GM23338 (cell line): ENCODE measurements at regions not wholly inside any gene's neighbourhood (a gene's known extent, or its start where the extent isn't known, plus 50 kb on each side); places are given as distances from the start of the nearest gene placed in this dataset.

Experiments used
- ATAC-seq: fragments of 200-7000 bp; cut with Tn5 transposase; 3 replicates; pipeline ENCODE4 v1.9.1; 2020
- DNase-seq: peaks from one replicate; pipeline ENCODE4 v3.0.0-alpha.2; 2015; ENCODE audit warnings: low spot score
- H2AFZ ChIP-seq: fragments of 200-600 bp; sonication (generic); 2 replicates; pipeline ENCODE4 v1.8.0; 2016; ENCODE audit warnings: antibody characterized with exemption, mild to moderate bottlenecking, moderate library complexity
- H3F3A ChIP-seq: fragments of 200-600 bp; sonication (generic); replicated peaks from 2 replicates; pipeline ENCODE4 v1.8.0; 2017; ENCODE audit warnings: antibody characterized with exemption, mixed run types, low read depth
- H3K27ac ChIP-seq: fragments of 200-600 bp; sonication (generic); 2 replicates; pipeline ENCODE4 v1.6.1; 2016; ENCODE audit warnings: low read depth
- H3K27me3 ChIP-seq: fragments of 200-600 bp; sonication (generic); 2 replicates; pipeline ENCODE4 v1.8.0; 2016; ENCODE audit warnings: mild to moderate bottlenecking, mixed run types, moderate library complexity; ENCODE audit not compliant: insufficient read depth
- H3K36me3 ChIP-seq: fragments of 200-600 bp; sonication (generic); 2 replicates; pipeline ENCODE4 v1.8.0; 2016; ENCODE audit warnings: mild to moderate bottlenecking; ENCODE audit not compliant: insufficient read depth
- H3K4me1 ChIP-seq: fragments of 200-600 bp; sonication (generic); 2 replicates; pipeline ENCODE4 v1.8.0; 2016; ENCODE audit warnings: mild to moderate bottlenecking, moderate library complexity; ENCODE audit not compliant: insufficient read depth
- H3K4me2 ChIP-seq: fragments of 200-600 bp; sonication (generic); 2 replicates; pipeline ENCODE4 v1.7.1; 2017; ENCODE audit warnings: mixed run types
- H3K4me3 ChIP-seq: fragments of 200-600 bp; sonication (generic); 2 replicates; pipeline ENCODE4 v1.6.1; 2016; ENCODE audit warnings: mixed run types
- H3K79me2 ChIP-seq: fragments of 200-600 bp; sonication (generic); replicated peaks from 2 replicates; pipeline ENCODE4 v1.8.0; 2017; ENCODE audit warnings: mild to moderate bottlenecking; ENCODE audit not compliant: insufficient read depth
- H3K9me2 ChIP-seq: fragments of 200-600 bp; sonication (generic); 2 replicates; pipeline ENCODE4 v1.8.0; 2017; ENCODE audit not compliant: insufficient read depth
- H4K20me1 ChIP-seq: fragments of 200-600 bp; sonication (generic); replicated peaks from 2 replicates; pipeline ENCODE4 v1.8.0; 2017; ENCODE audit warnings: mild to moderate bottlenecking; ENCODE audit not compliant: insufficient read depth
- H3K27ac Mint-ChIP-seq: 2 replicates; pipeline ENCODE4 v1.8.0; 2020; ENCODE audit warnings: inconsistent platforms, mild to moderate bottlenecking, moderate library complexity, mixed read lengths
- H3K27me3 Mint-ChIP-seq: 3 replicates; pipeline ENCODE4 v1.8.0; 2022; ENCODE audit warnings: low read depth, mild to moderate bottlenecking, moderate library complexity, mixed read lengths, inconsistent platforms; ENCODE audit not compliant: insufficient read depth, poor library complexity
- H3K36me3 Mint-ChIP-seq: 3 replicates; pipeline ENCODE4 v1.8.0; 2021; ENCODE audit warnings: low read depth, mild to moderate bottlenecking, inconsistent platforms, moderate library complexity, mixed read lengths
- H3K4me1 Mint-ChIP-seq: 3 replicates; pipeline ENCODE4 v1.8.0; 2020; ENCODE audit warnings: mild to moderate bottlenecking, inconsistent platforms, mixed read lengths
- H3K4me3 Mint-ChIP-seq: 3 replicates; pipeline ENCODE4 v1.8.0; 2021; ENCODE audit warnings: moderate library complexity, mild to moderate bottlenecking, inconsistent platforms, mixed read lengths
- H3K9me3 Mint-ChIP-seq: 3 replicates; pipeline ENCODE4 v1.8.0; 2020; ENCODE audit warnings: moderate library complexity, mild to moderate bottlenecking, inconsistent platforms, mixed read lengths
- CREB1 ChIP-seq: fragments of 250-450 bp; sonication (Bioruptor Pico); IDR thresholded peaks from 2 replicates; pipeline ENCODE4 v1.5.0; 2020; ENCODE audit warnings: low read depth, mild to moderate bottlenecking, moderate library complexity
- EZH2 ChIP-seq: fragments of 200-600 bp; sonication (generic); IDR thresholded peaks from one replicate; pipeline ENCODE4 v1.8.0; 2017; ENCODE audit warnings: antibody characterized with exemption, mild to moderate bottlenecking, low read depth; ENCODE audit not compliant: unreplicated experiment
- EZH2phosphoT487 ChIP-seq: fragments of 200-600 bp; sonication (generic); IDR thresholded peaks from one replicate; pipeline ENCODE4 v1.8.1; 2018; ENCODE audit warnings: antibody characterized with exemption; ENCODE audit not compliant: unreplicated experiment
- STAT1 ChIP-seq: IDR thresholded peaks from one replicate; pipeline ENCODE4 v1.6.1; 2016; ENCODE audit warnings: antibody characterized with exemption; ENCODE audit not compliant: unreplicated experiment
- ZNF114 ChIP-seq: fragments of 250-450 bp; sonication (Bioruptor Pico); IDR thresholded peaks from 2 replicates; pipeline ENCODE4 v1.5.0; 2020; ENCODE audit warnings: mild to moderate bottlenecking, moderate library complexity
- ZNF331 ChIP-seq: fragments of 250-450 bp; sonication (Bioruptor Pico); IDR thresholded peaks from 2 replicates; pipeline ENCODE4 v1.5.0; 2020; ENCODE audit warnings: low read depth, mild to moderate bottlenecking, moderate library complexity
- TF ChIP-seq, protein P1 (sequence below): fragments of 250-450 bp; sonication (Bioruptor Pico); IDR thresholded peaks from 2 replicates; pipeline ENCODE4 v1.5.0; 2020; ENCODE audit warnings: mild to moderate bottlenecking, moderate library complexity
- TF ChIP-seq, protein P2 (sequence below), 2 experiments: fragments of 200-600 bp in 1 of 2; sonication (generic) in 1 of 2; conservative IDR thresholded peaks; 2 replicates each; pipeline versions ENCODE4 v1.5.1 to v1.6.1; 2016 to 2017; ENCODE audit warnings: antibody characterized with exemption in 2 of 2, low read depth in 2 of 2, mild to moderate bottlenecking in 2 of 2, moderate library complexity in 1 of 2

DNA sequence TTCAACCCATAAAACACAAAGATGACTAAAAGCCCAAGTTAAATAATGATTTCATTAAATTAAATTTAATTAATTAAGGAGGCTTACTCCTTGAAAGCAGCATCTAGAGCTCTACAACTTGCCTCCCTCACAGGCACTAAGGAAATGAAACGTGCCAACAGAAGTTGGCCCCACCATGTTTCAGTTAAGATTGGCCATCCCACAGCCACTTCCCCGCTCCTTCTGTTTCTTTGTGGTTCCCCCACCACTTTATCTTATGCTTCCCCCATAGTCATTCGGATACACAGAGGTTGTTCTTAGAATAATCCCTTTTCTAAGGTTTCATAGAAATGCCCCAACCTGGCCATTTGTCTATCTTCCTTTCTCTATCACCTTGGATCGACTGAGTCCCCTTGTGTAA is 101.6 kb upstream of the RIOK3 start:
- Histone ChIP-seq H3K79me2 (no peaks in the 10 kb centered on the region), H3K27ac (no peak overlapping the region), H3K9me2 (no peaks in the 10 kb centered on the region), H3F3A (no peaks in the 10 kb centered on the region), H4K20me1 (no peaks in the 10 kb centered on the region), H3K4me2 (no peak overlapping the region), H3K27me3 (no peaks in the 10 kb centered on the region), H3K4me3 (no peak overlapping the region), H3K36me3 (no peaks in the 10 kb centered on the region), H2AFZ (no peak overlapping the region), H3K4me1 (peaks cover under 1% of the 10 kb centered on the region; the same call in 1 of the 2 replicates)
- Mint-ChIP-seq H3K36me3 (peaks cover 13% of the 10 kb centered on the region), H3K4me1 (peaks cover 4% of the 10 kb centered on the region), H3K4me3 (no peak overlapping the region), H3K9me3 (no peaks in the 10 kb centered on the region), H3K27me3 (peaks cover 1% of the 10 kb centered on the region), H3K27ac (peak overlapping the region; percentile 24; the same call in 1 of the 2 replicates)
- ATAC-seq (no peak), DNase-seq (no peak)
- TF ChIP-seq, protein P1, sequence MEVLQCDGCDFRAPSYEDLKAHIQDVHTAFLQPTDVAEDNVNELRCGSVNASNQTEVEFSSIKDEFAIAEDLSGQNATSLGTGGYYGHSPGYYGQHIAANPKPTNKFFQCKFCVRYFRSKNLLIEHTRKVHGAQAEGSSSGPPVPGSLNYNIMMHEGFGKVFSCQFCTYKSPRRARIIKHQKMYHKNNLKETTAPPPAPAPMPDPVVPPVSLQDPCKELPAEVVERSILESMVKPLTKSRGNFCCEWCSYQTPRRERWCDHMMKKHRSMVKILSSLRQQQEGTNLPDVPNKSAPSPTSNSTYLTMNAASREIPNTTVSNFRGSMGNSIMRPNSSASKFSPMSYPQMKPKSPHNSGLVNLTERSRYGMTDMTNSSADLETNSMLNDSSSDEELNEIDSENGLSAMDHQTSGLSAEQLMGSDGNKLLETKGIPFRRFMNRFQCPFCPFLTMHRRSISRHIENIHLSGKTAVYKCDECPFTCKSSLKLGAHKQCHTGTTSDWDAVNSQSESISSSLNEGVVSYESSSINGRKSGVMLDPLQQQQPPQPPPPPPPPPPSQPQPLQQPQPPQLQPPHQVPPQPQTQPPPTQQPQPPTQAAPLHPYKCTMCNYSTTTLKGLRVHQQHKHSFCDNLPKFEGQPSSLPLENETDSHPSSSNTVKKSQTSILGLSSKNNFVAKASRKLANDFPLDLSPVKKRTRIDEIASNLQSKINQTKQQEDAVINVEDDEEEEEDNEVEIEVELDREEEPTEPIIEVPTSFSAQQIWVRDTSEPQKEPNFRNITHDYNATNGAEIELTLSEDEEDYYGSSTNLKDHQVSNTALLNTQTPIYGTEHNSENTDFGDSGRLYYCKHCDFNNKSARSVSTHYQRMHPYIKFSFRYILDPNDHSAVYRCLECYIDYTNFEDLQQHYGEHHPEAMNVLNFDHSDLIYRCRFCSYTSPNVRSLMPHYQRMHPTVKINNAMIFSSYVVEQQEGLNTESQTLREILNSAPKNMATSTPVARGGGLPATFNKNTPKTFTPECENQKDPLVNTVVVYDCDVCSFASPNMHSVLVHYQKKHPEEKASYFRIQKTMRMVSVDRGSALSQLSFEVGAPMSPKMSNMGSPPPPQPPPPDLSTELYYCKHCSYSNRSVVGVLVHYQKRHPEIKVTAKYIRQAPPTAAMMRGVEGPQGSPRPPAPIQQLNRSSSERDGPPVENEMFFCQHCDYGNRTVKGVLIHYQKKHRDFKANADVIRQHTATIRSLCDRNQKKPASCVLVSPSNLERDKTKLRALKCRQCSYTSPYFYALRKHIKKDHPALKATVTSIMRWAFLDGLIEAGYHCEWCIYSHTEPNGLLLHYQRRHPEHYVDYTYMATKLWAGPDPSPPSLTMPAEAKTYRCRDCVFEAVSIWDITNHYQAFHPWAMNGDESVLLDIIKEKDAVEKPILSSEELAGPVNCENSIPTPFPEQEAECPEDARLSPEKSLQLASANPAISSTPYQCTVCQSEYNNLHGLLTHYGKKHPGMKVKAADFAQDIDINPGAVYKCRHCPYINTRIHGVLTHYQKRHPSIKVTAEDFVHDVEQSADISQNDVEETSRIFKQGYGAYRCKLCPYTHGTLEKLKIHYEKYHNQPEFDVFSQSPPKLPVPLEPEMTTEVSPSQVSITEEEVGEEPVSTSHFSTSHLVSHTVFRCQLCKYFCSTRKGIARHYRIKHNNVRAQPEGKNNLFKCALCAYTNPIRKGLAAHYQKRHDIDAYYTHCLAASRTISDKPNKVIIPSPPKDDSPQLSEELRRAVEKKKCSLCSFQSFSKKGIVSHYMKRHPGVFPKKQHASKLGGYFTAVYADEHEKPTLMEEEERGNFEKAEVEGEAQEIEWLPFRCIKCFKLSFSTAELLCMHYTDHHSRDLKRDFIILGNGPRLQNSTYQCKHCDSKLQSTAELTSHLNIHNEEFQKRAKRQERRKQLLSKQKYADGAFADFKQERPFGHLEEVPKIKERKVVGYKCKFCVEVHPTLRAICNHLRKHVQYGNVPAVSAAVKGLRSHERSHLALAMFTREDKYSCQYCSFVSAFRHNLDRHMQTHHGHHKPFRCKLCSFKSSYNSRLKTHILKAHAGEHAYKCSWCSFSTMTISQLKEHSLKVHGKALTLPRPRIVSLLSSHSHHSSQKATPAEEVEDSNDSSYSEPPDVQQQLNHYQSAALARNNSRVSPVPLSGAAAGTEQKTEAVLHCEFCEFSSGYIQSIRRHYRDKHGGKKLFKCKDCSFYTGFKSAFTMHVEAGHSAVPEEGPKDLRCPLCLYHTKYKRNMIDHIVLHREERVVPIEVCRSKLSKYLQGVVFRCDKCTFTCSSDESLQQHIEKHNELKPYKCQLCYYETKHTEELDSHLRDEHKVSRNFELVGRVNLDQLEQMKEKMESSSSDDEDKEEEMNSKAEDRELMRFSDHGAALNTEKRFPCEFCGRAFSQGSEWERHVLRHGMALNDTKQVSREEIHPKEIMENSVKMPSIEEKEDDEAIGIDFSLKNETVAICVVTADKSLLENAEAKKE = no peak
- TF ChIP-seq, protein P2, sequence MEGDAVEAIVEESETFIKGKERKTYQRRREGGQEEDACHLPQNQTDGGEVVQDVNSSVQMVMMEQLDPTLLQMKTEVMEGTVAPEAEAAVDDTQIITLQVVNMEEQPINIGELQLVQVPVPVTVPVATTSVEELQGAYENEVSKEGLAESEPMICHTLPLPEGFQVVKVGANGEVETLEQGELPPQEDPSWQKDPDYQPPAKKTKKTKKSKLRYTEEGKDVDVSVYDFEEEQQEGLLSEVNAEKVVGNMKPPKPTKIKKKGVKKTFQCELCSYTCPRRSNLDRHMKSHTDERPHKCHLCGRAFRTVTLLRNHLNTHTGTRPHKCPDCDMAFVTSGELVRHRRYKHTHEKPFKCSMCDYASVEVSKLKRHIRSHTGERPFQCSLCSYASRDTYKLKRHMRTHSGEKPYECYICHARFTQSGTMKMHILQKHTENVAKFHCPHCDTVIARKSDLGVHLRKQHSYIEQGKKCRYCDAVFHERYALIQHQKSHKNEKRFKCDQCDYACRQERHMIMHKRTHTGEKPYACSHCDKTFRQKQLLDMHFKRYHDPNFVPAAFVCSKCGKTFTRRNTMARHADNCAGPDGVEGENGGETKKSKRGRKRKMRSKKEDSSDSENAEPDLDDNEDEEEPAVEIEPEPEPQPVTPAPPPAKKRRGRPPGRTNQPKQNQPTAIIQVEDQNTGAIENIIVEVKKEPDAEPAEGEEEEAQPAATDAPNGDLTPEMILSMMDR (conservative IDR thresholded peaks at IDR 0.05; ENCODE audit: low read depth in 2 of 2) = no peak
- TF ChIP-seq ZNF331 (CRISPR knock-in tag) (no peak), EZH2 (no peak), EZH2phosphoT487 (no peak), CREB1 (CRISPR knock-in tag) (no peak), ZNF114 (CRISPR knock-in tag) (no peak), STAT1 (no peak)
